ENCODE measurements at regions not wholly inside any gene's neighbourhood (a gene's known extent, or its start where the extent isn't known, plus 50 kb on each side); places are given as distances from the start of the nearest gene placed in this dataset.

GRCh38 chr2:225797394-225797793 lies 397.9 kb downstream of the NYAP2 start:
- WGBS: 81% methylated on average over 2 of the region's 2 CpGs
- Histone ChIP-seq H3K9me3 (no peaks in the 10 kb centered on the region), H3K27me3 (replicated peaks; ENCODE audit: insufficient read depth) (no peaks in the 10 kb centered on the region), H3K36me3 (no peaks in the 10 kb centered on the region), H3K4me3 (no peak overlapping the region), H3K27ac (no peak overlapping the region), H3K4me1 (replicated peaks) (no peaks in the 10 kb centered on the region)
- TF ChIP-seq POLR2A (IDR thresholded peaks at IDR 0.05): no peak
- no peak for TF ChIP-seq CTCF (IDR thresholded peaks at IDR 0.05)
- no peak for TF ChIP-seq POLR2AphosphoS5 (IDR thresholded peaks at IDR 0.05)
- no peak for DNase-seq (ENCODE audit: low spot score)
- intact Hi-C loops (cut with DNase I): no loop called here

GRCh38 chr2:225794652-225795400 lies 395.3 kb downstream of the NYAP2 start:
- no peak for TF ChIP-seq CTCF (IDR thresholded peaks at IDR 0.05)
- no peak for TF ChIP-seq POLR2A (IDR thresholded peaks at IDR 0.05)
- TF ChIP-seq POLR2AphosphoS5 (IDR thresholded peaks at IDR 0.05): no peak
- 91% methylated on average over 2 of the region's 2 CpGs for WGBS
- no peak for DNase-seq (ENCODE audit: low spot score)
- Histone ChIP-seq H3K27me3 (replicated peaks; ENCODE audit: insufficient read depth) (no peaks in the 10 kb centered on the region), H3K36me3 (no peaks in the 10 kb centered on the region), H3K4me3 (no peak overlapping the region), H3K9me3 (no peaks in the 10 kb centered on the region), H3K27ac (no peak overlapping the region), H3K4me1 (replicated peaks) (no peaks in the 10 kb centered on the region)
- intact Hi-C loops (cut with DNase I): no loop called here

- intact Hi-C loops (cut with DNase I): no loop called here
- no peak overlapping the region for H3K27ac ChIP-seq
- no peaks in the 10 kb centered on the region for H3K4me1 ChIP-seq (replicated peaks)
- no peak overlapping the region for H3K4me3 ChIP-seq
- no peaks in the 10 kb centered on the region for H3K36me3 ChIP-seq
- DNase-seq (ENCODE audit: low spot score): no peak
- 83% methylated on average over 2 of the region's 2 CpGs for WGBS
- no peaks in the 10 kb centered on the region for H3K9me3 ChIP-seq
- H3K27me3 ChIP-seq (replicated peaks; ENCODE audit: insufficient read depth): no peaks in the 10 kb centered on the region
- no peak for TF ChIP-seq CTCF (IDR thresholded peaks at IDR 0.05)
- TF ChIP-seq POLR2A (IDR thresholded peaks at IDR 0.05): no peak
- TF ChIP-seq POLR2AphosphoS5 (IDR thresholded peaks at IDR 0.05): no peak
Observed at GRCh38 chr2:225793736-225794550, 394.4 kb downstream of the NYAP2 start.

- Histone ChIP-seq H3K4me1 (replicated peaks) (no peaks in the 10 kb centered on the region), H3K27ac (no peak overlapping the region), H3K4me3 (no peak overlapping the region), H3K27me3 (replicated peaks; ENCODE audit: insufficient read depth) (no peaks in the 10 kb centered on the region), H3K36me3 (no peaks in the 10 kb centered on the region), H3K9me3 (no peaks in the 10 kb centered on the region)
- intact Hi-C loops (cut with DNase I): no loop called here
- no peak for TF ChIP-seq POLR2A (IDR thresholded peaks at IDR 0.05)
- no peak for TF ChIP-seq CTCF (IDR thresholded peaks at IDR 0.05)
- TF ChIP-seq POLR2AphosphoS5 (IDR thresholded peaks at IDR 0.05): no peak
- WGBS: 75% methylated on average over 5 of the region's 5 CpGs
- no peak for DNase-seq (ENCODE audit: low spot score)
Observed at GRCh38 chr2:225788571-225789094, 389.1 kb downstream of the NYAP2 start.
